Liver (tissue), 8 donors: ENCODE measurements at regions not wholly inside any gene's neighbourhood (a gene's known extent, or its start where the extent isn't known, plus 50 kb on each side); places are given as distances from the start of the nearest gene placed in this dataset.

Experiments used
- DNase-seq: peaks from one replicate; pipeline ENCODE4 v3.0.0-alpha.2; 2017; ENCODE audit warnings: low spot score
- H3K27ac ChIP-seq, 2 donors: one replicate each; pipeline ENCODE4 v1.7.0; 2013; ENCODE audit warnings: inconsistent platforms in 2 of 2, low read length in 2 of 2, control low read depth in 1 of 2, low read depth in 1 of 2, mild to moderate bottlenecking in 1 of 2
- H3K27me3 ChIP-seq, 4 donors: one replicate each; pipeline versions ENCODE4 v1.6.1 to v1.7.0; 2013; ENCODE audit warnings: low read length in 3 of 4, inconsistent platforms in 1 of 4, mild to moderate bottlenecking in 1 of 4, moderate library complexity in 1 of 4; ENCODE audit not compliant: control insufficient read depth in 4 of 4, insufficient read depth in 4 of 4
- H3K36me3 ChIP-seq, 4 donors: one replicate each; pipeline versions ENCODE4 v1.6.1 to v1.7.0; 2013; ENCODE audit warnings: low read length in 3 of 4, mild to moderate bottlenecking in 3 of 4, low read depth in 1 of 4, moderate library complexity in 1 of 4; ENCODE audit not compliant: control insufficient read depth in 4 of 4, insufficient read depth in 3 of 4
- H3K4me1 ChIP-seq, 4 donors: one replicate each; pipeline versions ENCODE4 v1.6.1 to v1.7.0; 2013; ENCODE audit warnings: low read length in 3 of 4, mild to moderate bottlenecking in 3 of 4, moderate library complexity in 1 of 4; ENCODE audit not compliant: control insufficient read depth in 4 of 4, insufficient read depth in 4 of 4
- H3K4me3 ChIP-seq, 3 donors: one replicate each; pipeline versions ENCODE4 v1.6.1 to v1.7.0; 2013; ENCODE audit warnings: low read length in 3 of 3, control low read depth in 1 of 3, low read depth in 1 of 3, mild to moderate bottlenecking in 1 of 3
- H3K9ac ChIP-seq, 2 donors: one replicate each; pipeline ENCODE4 v1.7.0; 2013; ENCODE audit warnings: low read length in 2 of 2, mild to moderate bottlenecking in 2 of 2, moderate library complexity in 2 of 2, control low read depth in 1 of 2, low read depth in 1 of 2
- H3K9me3 ChIP-seq, 4 donors: one replicate each; pipeline versions ENCODE4 v1.6.1 to v1.7.0; 2013; ENCODE audit warnings: low read length in 3 of 4; ENCODE audit not compliant: control insufficient read depth in 4 of 4
- ATF3 ChIP-seq: IDR thresholded peaks from 2 replicates; pipeline ENCODE4 v1.6.1; 2016; ENCODE audit warnings: antibody characterized with exemption
- CTCF ChIP-seq: fragments of 150-350 bp; IDR thresholded peaks from 2 replicates; pipeline ENCODE4 v1.5.1; 2017; ENCODE audit warnings: improper control_type of control experiment, low read depth, low read length; ENCODE audit not compliant: missing input control
- EGR1 ChIP-seq, 2 donors: IDR thresholded peaks; 2 replicates each; pipeline ENCODE4 v1.6.1; 2016 to 2018; ENCODE audit warnings: antibody characterized with exemption in 2 of 2, low read depth in 2 of 2
- FOXA1 ChIP-seq: IDR thresholded peaks from 2 replicates; pipeline ENCODE4 v1.6.1; 2016; ENCODE audit warnings: antibody characterized with exemption
- FOXA2 ChIP-seq: IDR thresholded peaks from 2 replicates; pipeline ENCODE4 v1.6.1; 2016; ENCODE audit warnings: antibody characterized with exemption
- GABPA ChIP-seq, 2 donors: IDR thresholded peaks in 1 of 2; conservative IDR thresholded peaks in 1 of 2; 2 replicates each; pipeline ENCODE4 v1.6.1; 2016; ENCODE audit warnings: antibody characterized with exemption in 2 of 2, mild to moderate bottlenecking in 1 of 2, moderate library complexity in 1 of 2
- HNF4A ChIP-seq, 2 donors: conservative IDR thresholded peaks; 2 replicates each; pipeline ENCODE4 v1.6.1; 2016; ENCODE audit warnings: antibody characterized with exemption in 2 of 2, mild to moderate bottlenecking in 2 of 2
- HNF4G ChIP-seq: IDR thresholded peaks from 2 replicates; pipeline ENCODE4 v1.6.1; 2016; ENCODE audit warnings: antibody characterized with exemption
- JUND ChIP-seq, 2 donors: IDR thresholded peaks; 2 replicates each; pipeline ENCODE4 v1.6.1; 2016; ENCODE audit warnings: antibody characterized with exemption in 2 of 2
- MAX ChIP-seq: IDR thresholded peaks from 2 replicates; pipeline ENCODE4 v1.6.1; 2016; ENCODE audit warnings: antibody characterized with exemption
- NR2F2 ChIP-seq: IDR thresholded peaks from 2 replicates; pipeline ENCODE4 v1.6.1; 2016; ENCODE audit warnings: antibody characterized with exemption
- RAD21 ChIP-seq, 2 donors: IDR thresholded peaks; 2 replicates each; pipeline ENCODE4 v1.6.1; 2016; ENCODE audit warnings: antibody characterized with exemption in 2 of 2, mild to moderate bottlenecking in 2 of 2
- REST ChIP-seq: IDR thresholded peaks from 2 replicates; pipeline ENCODE4 v1.6.1; 2016; ENCODE audit warnings: antibody characterized with exemption, mild to moderate bottlenecking
- RXRA ChIP-seq, 2 donors: IDR thresholded peaks; 2 replicates each; pipeline ENCODE4 v1.6.1; 2017 to 2018; ENCODE audit warnings: antibody characterized with exemption in 2 of 2, mild to moderate bottlenecking in 1 of 2
- SP1 ChIP-seq: IDR thresholded peaks from 2 replicates; pipeline ENCODE4 v1.6.1; 2018; ENCODE audit warnings: antibody characterized with exemption, mild to moderate bottlenecking
- TAF1 ChIP-seq: conservative IDR thresholded peaks from 2 replicates; pipeline ENCODE4 v1.6.1; 2016; ENCODE audit warnings: antibody characterized with exemption, mild to moderate bottlenecking
- YY1 ChIP-seq: IDR thresholded peaks from 2 replicates; pipeline ENCODE4 v1.6.1; 2016; ENCODE audit warnings: antibody characterized with exemption, mild to moderate bottlenecking
- WGBS: extraction: QIAGEN DNeasy Blood & Tissue Kit; methylation state at CpG from one replicate; pipeline ENCODE4 v1.1.7; 2013; 5-methylcytosine and 5-hydroxymethylcytosine counted together
- donor health status: healthy.
- donor health status: healthy.
- donor health status: healthy.
- donor health status: healthy.
- donor health status: healthy.

GRCh38 chr5:172567294-172567693, 73.8 kb upstream of the NEURL1B start:
- no peak overlapping the region for H3K27ac ChIP-seq
- no peak overlapping the region for H3K9ac ChIP-seq
- H3K4me1 ChIP-seq, result peaks cover 0 to 7% (median 1%) of the 10 kb centered on the region in 4 donors
- H3K27me3 ChIP-seq, result no peaks in the 10 kb centered on the region
- H3K36me3 ChIP-seq, result no peaks in the 10 kb centered on the region
- WGBS, result 93% methylated on average over 7 of the region's 7 CpGs
- no peak for TF ChIP-seq YY1
- no peak for TF ChIP-seq RAD21 (IDR thresholded peaks at IDR 0.05)
- no peak for TF ChIP-seq FOXA1
- TF ChIP-seq REST, result no peak
- no peak for TF ChIP-seq NR2F2
- no peaks in the 10 kb centered on the region for H3K9me3 ChIP-seq
- no peak for DNase-seq
- H3K4me3 ChIP-seq, result no peak overlapping the region

- Histone ChIP-seq H3K36me3 (no peaks in the 10 kb centered on the region), H3K4me3 (no peak overlapping the region), H3K27me3 (no peaks in the 10 kb centered on the region), H3K4me1 (peaks cover 0 to 7% (median 1%) of the 10 kb centered on the region in 4 donors), H3K27ac (no peak overlapping the region), H3K9me3 (no peaks in the 10 kb centered on the region), H3K9ac (no peak overlapping the region)
- 89% methylated on average over 8 of the region's 8 CpGs for WGBS
- DNase-seq, result no peak
- TF ChIP-seq FOXA1 (no peak), CTCF (no peak), HNF4G (no peak), YY1 (no peak), HNF4A (conservative IDR thresholded peaks at IDR 0.05) (no peak), FOXA2 (no peak), EGR1 (IDR thresholded peaks at IDR 0.05; ENCODE audit: low read depth in 2 of 2) (no peak)
Measured at GRCh38 chr5:172565931-172566665, 75.0 kb upstream of the NEURL1B start.

- Histone ChIP-seq H3K27ac (no peak overlapping the region), H3K36me3 (no peaks in the 10 kb centered on the region), H3K4me1 (peaks cover 0 to 7% (median 1%) of the 10 kb centered on the region in 4 donors), H3K9ac (no peak overlapping the region), H3K9me3 (no peaks in the 10 kb centered on the region), H3K27me3 (no peaks in the 10 kb centered on the region), H3K4me3 (no peak overlapping the region)
- WGBS, result 92% methylated on average over 8 of the region's 8 CpGs
- no peak for DNase-seq
- TF ChIP-seq RXRA (IDR thresholded peaks at IDR 0.05), result no peak
- TF ChIP-seq EGR1 (IDR thresholded peaks at IDR 0.05; ENCODE audit: low read depth in 2 of 2), result no peak
- TF ChIP-seq CTCF, result no peak
- TF ChIP-seq MAX, result no peak
- no peak for TF ChIP-seq GABPA (IDR thresholded peaks at IDR 0.05 in 1 of 2, conservative IDR thresholded peaks at IDR 0.05 in 1 of 2)
- no peak for TF ChIP-seq HNF4G
- no peak for TF ChIP-seq NR2F2
- TF ChIP-seq FOXA2, result no peak
- TF ChIP-seq SP1, result no peak
- no peak for TF ChIP-seq FOXA1
- no peak for TF ChIP-seq TAF1
- no peak for TF ChIP-seq HNF4A (conservative IDR thresholded peaks at IDR 0.05)
- no peak for TF ChIP-seq ATF3
- no peak for TF ChIP-seq JUND (IDR thresholded peaks at IDR 0.05)
- no peak for TF ChIP-seq YY1
Measured at GRCh38 chr5:172565455-172565854, 75.6 kb upstream of the NEURL1B start.
